Prostate gland (tissue), 2 donors: ENCODE measurements at regions not wholly inside any gene's neighbourhood (a gene's known extent, or its start where the extent isn't known, plus 50 kb on each side); places are given as distances from the start of the nearest gene placed in this dataset.

ENCODE experiments used
- DNase-seq: peaks from one replicate; pipeline ENCODE4 v3.0.0-alpha.2; 2019; ENCODE audit warnings: low spot score
- H3K27ac ChIP-seq, 2 donors: fragments of 200-600 bp; sonication (generic); 2 replicates each; pipeline ENCODE4 v1.5.1; 2017 to 2019
- H3K27me3 ChIP-seq: fragments of 200-600 bp; sonication (generic); replicated peaks from 2 replicates; pipeline ENCODE4 v1.5.1; 2019; ENCODE audit not compliant: insufficient read depth
- H3K36me3 ChIP-seq, 2 donors: fragments of 200-600 bp; sonication (generic); 1 replicate in 1 of 2; 2 replicates in 1 of 2; pipeline versions ENCODE4 v1.5.1 to v1.8.1; 2017 to 2019
- H3K4me1 ChIP-seq: fragments of 200-600 bp; sonication (generic); replicated peaks from 2 replicates; pipeline ENCODE4 v1.5.1; 2019
- H3K4me3 ChIP-seq, 2 donors: fragments of 200-600 bp; sonication (generic); 2 replicates each; pipeline ENCODE4 v1.5.1; 2017 to 2019
- H3K9me3 ChIP-seq: fragments of 200-600 bp; sonication (generic); 2 replicates; pipeline ENCODE4 v1.5.1; 2017
- CTCF ChIP-seq, 4 experiments: fragments of 200-600 bp in 2 of 4; fragments of 450-650 bp in 2 of 4; sonication (generic) in 2 of 4; IDR thresholded peaks; 1 replicate in 3 of 4; 2 replicates in 1 of 4; pipeline ENCODE4 v1.5.1; 2016 to 2019; ENCODE audit warnings: antibody characterized with exemption in 4 of 4, mild to moderate bottlenecking in 2 of 4, moderate library complexity in 2 of 4
- POLR2A ChIP-seq: fragments of 450-650 bp; IDR thresholded peaks from one replicate; pipeline ENCODE4 v1.6.1; 2016; ENCODE audit warnings: antibody characterized with exemption, mild to moderate bottlenecking
- POLR2AphosphoS5 ChIP-seq: sonication (generic); formaldehyde crosslinking; IDR thresholded peaks from one replicate; pipeline ENCODE4 v1.6.1; 2017; ENCODE audit warnings: antibody characterized with exemption
- whole genome bisulfite sequencing: methylation state at CpG from one replicate; pipeline ENCODE4 v1.1.5; 2018; 5-methylcytosine and 5-hydroxymethylcytosine counted together
- intact Hi-C: fragments of 100-400 bp; cut with DNase I; formaldehyde crosslinking; loops from one replicate; pipeline ENCODE4 v1.14.2; 2022

- Histone ChIP-seq H3K4me1 (peaks cover 38% of the 10 kb centered on the region), H3K36me3 (no peaks in the 10 kb centered on the region), H3K9me3 (no peaks in the 10 kb centered on the region), H3K27ac (peak overlapping the region; percentile 14 to 43), H3K4me3 (no peak overlapping the region), H3K27me3 (no peaks in the 10 kb centered on the region)
- TF ChIP-seq CTCF (IDR thresholded peaks at IDR 0.05) = no peak
- no peak for TF ChIP-seq POLR2AphosphoS5
- no peak for TF ChIP-seq POLR2A
- DNase-seq = no peak
- WGBS = 56% methylated on average over 12 of the region's 12 CpGs
- intact Hi-C loops = loop anchor here (1.0 kb wide), 1 partner anchor 10 kb away; no protein-coding TSS in a partner anchor
Observed at GRCh38 chr17:77440560-77440981, 299.8 kb downstream of the SEC14L1 start.

GRCh38 chr17:77441130-77441920, 300.6 kb downstream of the SEC14L1 start:
- Histone ChIP-seq H3K27ac (peak overlapping the region; percentile 14 to 43), H3K4me1 (peaks cover 34% of the 10 kb centered on the region), H3K27me3 (no peaks in the 10 kb centered on the region), H3K9me3 (no peaks in the 10 kb centered on the region), H3K36me3 (no peaks in the 10 kb centered on the region), H3K4me3 (no peak overlapping the region)
- WGBS = 61% methylated on average over 15 of the region's 15 CpGs
- intact Hi-C loops = no loop called here
- DNase-seq = no peak
- no peak for TF ChIP-seq CTCF (IDR thresholded peaks at IDR 0.05)
- no peak for TF ChIP-seq POLR2AphosphoS5
- TF ChIP-seq POLR2A = no peak

GRCh38 chr17:77441940-77442339, 301.2 kb downstream of the SEC14L1 start:
- 94% methylated on average over 11 of the region's 11 CpGs for WGBS
- Histone ChIP-seq H3K27ac (peak overlapping the region in 1 of 2 donors; percentile 4), H3K4me1 (peaks cover 29% of the 10 kb centered on the region), H3K4me3 (no peak overlapping the region), H3K27me3 (no peaks in the 10 kb centered on the region), H3K9me3 (no peaks in the 10 kb centered on the region), H3K36me3 (no peaks in the 10 kb centered on the region)
- no peak for TF ChIP-seq POLR2AphosphoS5
- TF ChIP-seq POLR2A = no peak
- TF ChIP-seq CTCF (IDR thresholded peaks at IDR 0.05) = no peak
- no peak for DNase-seq
- intact Hi-C loops = no loop called here

- TF ChIP-seq POLR2A = no peak
- TF ChIP-seq POLR2AphosphoS5 = no peak
- TF ChIP-seq CTCF (IDR thresholded peaks at IDR 0.05) = no peak
- 79% methylated on average over 10 of the region's 10 CpGs for WGBS
- intact Hi-C loops = no loop called here
- Histone ChIP-seq H3K4me1 (peaks cover 29% of the 10 kb centered on the region), H3K27ac (no peak overlapping the region), H3K9me3 (no peaks in the 10 kb centered on the region), H3K27me3 (no peaks in the 10 kb centered on the region), H3K4me3 (no peak overlapping the region), H3K36me3 (no peaks in the 10 kb centered on the region)
- DNase-seq = no peak
Observed at GRCh38 chr17:77442976-77443747, 302.4 kb downstream of the SEC14L1 start.
